ENCODE measurements at regions not wholly inside any gene's neighbourhood (a gene's known extent, or its start where the extent isn't known, plus 50 kb on each side); places are given as distances from the start of the nearest gene placed in this dataset.
A peak's percentile ranks its signal among the peaks of the same experiment; 100 is the strongest.

DNA sequence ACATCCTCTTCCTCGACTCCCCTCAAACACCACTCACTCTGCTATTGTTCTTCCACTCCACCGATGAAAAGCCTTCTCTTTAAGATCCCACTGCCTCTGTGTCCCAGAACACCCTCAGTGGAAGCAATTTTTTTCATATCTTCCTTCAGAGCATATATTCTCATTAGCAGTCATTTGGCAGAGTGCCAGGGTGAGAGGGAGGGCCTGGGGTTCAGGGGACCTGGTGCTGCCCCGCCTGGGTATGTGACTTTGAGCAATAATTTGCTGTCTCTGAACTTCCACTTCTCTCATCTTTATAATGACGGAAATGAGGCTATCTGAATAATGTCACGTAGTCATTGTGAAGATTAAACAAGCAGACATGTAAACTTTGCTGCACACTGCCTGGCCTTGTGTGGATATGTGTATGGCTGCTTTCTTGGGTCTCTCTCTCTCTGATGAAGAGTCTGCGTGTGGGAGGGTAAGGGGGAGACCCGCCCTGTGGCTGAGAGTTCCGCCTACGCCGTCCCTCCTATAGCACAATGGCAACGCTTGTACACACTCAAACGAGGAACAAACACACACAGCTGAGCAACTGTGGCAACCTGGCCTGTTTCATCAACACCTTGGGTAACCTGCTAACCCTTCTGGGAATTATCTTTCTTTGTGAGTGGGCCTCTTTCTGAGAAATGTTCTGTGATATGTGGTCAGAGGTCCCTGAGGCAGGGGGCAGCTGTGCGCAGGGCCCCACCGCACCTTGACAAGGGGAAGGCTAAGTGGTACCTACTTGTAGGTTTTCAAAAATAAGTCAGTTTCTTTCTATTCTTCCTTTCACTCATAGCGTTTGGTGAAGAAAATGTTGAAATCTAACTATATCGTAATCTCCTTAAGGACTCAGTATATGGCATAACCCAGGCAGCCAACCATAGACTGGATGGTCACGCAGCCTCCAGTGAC, 369.8 kb downstream of the SV2B start:
- Mint-ChIP-seq H3K27me3 (peaks cover 2% of the 10 kb centered on the region), H3K27ac (peak overlapping the region; percentile 9), H3K4me3 (no peak overlapping the region)

GRCh38 chr15:91471468-91471867, 371.4 kb downstream of the SV2B start:
- intact Hi-C loops (cut with micrococcal nuclease) = no loop called here
- H3K9me3 Mint-ChIP-seq = no peaks in the 10 kb centered on the region
- H3K4me3 Mint-ChIP-seq = no peak overlapping the region
- H3K4me1 Mint-ChIP-seq (ENCODE audit: low read depth) = peaks cover 29% of the 10 kb centered on the region
- no peaks in the 10 kb centered on the region for H3K36me3 Mint-ChIP-seq (ENCODE audit: low read depth)
- H3K27me3 Mint-ChIP-seq = peaks cover 2% of the 10 kb centered on the region
- H3K27ac Mint-ChIP-seq = no peak overlapping the region

More for the DNA sequence above, 369.8 kb downstream of the SV2B start:
- Mint-ChIP-seq H3K36me3 (ENCODE audit: low read depth) (no peaks in the 10 kb centered on the region), H3K9me3 (no peaks in the 10 kb centered on the region), H3K4me1 (ENCODE audit: low read depth) (peaks cover 29% of the 10 kb centered on the region)
- intact Hi-C loops (cut with micrococcal nuclease) = no loop called here

- no peak overlapping the region for H3K27ac Mint-ChIP-seq
- intact Hi-C loops (cut with micrococcal nuclease) = no loop called here
- H3K27me3 Mint-ChIP-seq = peaks cover 2% of the 10 kb centered on the region
- H3K36me3 Mint-ChIP-seq (ENCODE audit: low read depth) = no peaks in the 10 kb centered on the region
- no peaks in the 10 kb centered on the region for H3K9me3 Mint-ChIP-seq
- peaks cover 29% of the 10 kb centered on the region for H3K4me1 Mint-ChIP-seq (ENCODE audit: low read depth)
- no peak overlapping the region for H3K4me3 Mint-ChIP-seq
Measured at GRCh38 chr15:91472316-91472756, 372.3 kb downstream of the SV2B start.

DNA sequence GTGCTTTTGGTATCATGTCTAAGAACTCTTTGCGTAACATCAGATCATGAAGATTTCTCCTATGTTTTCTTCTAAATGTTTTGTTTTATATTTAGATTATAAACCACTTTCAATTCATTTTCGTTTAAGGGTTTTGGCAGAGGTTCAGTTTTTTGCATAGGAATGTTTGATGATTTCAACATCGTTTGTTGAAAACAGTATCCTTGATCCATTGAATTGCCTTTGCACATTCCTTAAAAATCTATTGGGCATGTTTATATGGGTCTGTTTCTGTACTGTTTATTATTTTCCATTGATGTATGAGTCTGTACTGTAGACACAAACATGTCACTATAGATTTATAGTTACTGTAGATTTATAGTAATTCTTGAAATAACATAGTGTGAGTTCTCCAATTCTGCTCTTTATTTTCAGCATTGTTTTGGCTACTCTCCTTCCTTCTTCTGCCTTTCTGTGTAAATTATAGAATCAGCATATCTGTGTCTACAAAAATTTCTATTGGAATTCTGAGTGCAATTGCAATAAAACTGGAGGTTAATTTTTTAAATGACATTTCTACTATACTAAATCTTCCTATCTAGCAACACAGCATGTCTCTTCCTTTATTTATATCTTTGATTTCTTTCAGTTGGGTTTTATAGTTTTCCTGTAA, 374.0 kb downstream of the SV2B start:
- H3K4me1 Mint-ChIP-seq (ENCODE audit: low read depth) = peaks cover 29% of the 10 kb centered on the region
- intact Hi-C loops (cut with micrococcal nuclease) = no loop called here

DNA sequence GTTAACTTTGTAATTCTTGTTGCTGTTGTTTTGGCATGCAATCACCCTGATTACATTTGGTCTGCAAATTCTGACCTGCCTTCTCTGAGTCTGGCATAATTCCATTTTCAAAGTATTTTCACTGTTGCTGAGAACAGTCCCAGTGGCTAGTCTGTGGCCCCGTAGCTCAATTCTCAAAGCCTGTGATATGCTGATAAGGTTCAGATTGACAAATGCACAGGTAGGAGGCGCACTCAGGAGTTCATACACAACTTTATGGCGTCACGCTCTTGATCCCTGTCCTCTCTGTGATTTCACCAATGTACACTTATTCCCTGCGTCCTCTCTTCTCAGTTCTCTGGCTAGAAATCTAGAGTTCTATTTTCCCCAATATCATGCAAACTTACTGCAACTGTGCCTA, 376.6 kb upstream of the SLCO3A1 start:
- peaks cover 4% of the 10 kb centered on the region for H3K4me1 Mint-ChIP-seq (ENCODE audit: low read depth)
- H3K36me3 Mint-ChIP-seq (ENCODE audit: low read depth) = no peaks in the 10 kb centered on the region
- no peaks in the 10 kb centered on the region for H3K9me3 Mint-ChIP-seq
- H3K4me3 Mint-ChIP-seq = no peak overlapping the region
- H3K27ac Mint-ChIP-seq = no peak overlapping the region
- intact Hi-C loops (cut with micrococcal nuclease) = no loop called here
- H3K27me3 Mint-ChIP-seq = no peaks in the 10 kb centered on the region

More for the DNA sequence above, 374.0 kb downstream of the SV2B start:
- H3K27me3 Mint-ChIP-seq = peaks cover 2% of the 10 kb centered on the region
- no peaks in the 10 kb centered on the region for H3K36me3 Mint-ChIP-seq (ENCODE audit: low read depth)
- H3K9me3 Mint-ChIP-seq = no peaks in the 10 kb centered on the region
- H3K4me3 Mint-ChIP-seq = no peak overlapping the region
- H3K27ac Mint-ChIP-seq = no peak overlapping the region

DNA sequence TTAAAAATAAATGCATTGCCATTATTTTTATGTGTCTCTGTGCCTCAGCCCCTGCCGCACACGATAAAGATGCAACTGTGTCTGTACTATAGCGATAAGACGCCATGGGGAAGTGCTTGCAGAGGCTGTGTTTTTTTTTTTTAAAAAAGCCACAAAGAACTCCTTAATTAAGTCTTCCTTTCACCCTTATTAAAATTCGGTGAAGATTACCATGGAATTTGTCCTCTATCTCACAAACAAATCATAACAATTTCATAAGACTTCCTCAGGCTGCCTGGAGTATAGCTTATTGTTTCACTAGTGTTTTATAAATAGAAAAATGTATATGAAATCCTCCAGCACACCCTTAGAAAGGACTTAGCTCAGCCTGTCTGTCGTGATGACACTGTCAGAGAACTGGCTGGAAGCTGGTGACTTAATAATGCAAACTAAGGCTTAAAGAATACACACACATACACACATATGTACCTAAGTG, 374.8 kb upstream of the SLCO3A1 start:
- Mint-ChIP-seq H3K36me3 (ENCODE audit: low read depth) (no peaks in the 10 kb centered on the region), H3K27ac (no peak overlapping the region), H3K9me3 (no peaks in the 10 kb centered on the region), H3K4me3 (no peak overlapping the region), H3K27me3 (no peaks in the 10 kb centered on the region), H3K4me1 (ENCODE audit: low read depth) (no peaks in the 10 kb centered on the region)
- intact Hi-C loops (cut with micrococcal nuclease) = no loop called here

- Mint-ChIP-seq H3K27ac (no peak overlapping the region), H3K4me1 (ENCODE audit: low read depth) (no peaks in the 10 kb centered on the region), H3K27me3 (no peaks in the 10 kb centered on the region), H3K4me3 (no peak overlapping the region), H3K36me3 (ENCODE audit: low read depth) (no peaks in the 10 kb centered on the region), H3K9me3 (no peaks in the 10 kb centered on the region)
- intact Hi-C loops (cut with micrococcal nuclease) = no loop called here
Measured at GRCh38 chr15:91480426-91480825, 373.1 kb upstream of the SLCO3A1 start.

DNA sequence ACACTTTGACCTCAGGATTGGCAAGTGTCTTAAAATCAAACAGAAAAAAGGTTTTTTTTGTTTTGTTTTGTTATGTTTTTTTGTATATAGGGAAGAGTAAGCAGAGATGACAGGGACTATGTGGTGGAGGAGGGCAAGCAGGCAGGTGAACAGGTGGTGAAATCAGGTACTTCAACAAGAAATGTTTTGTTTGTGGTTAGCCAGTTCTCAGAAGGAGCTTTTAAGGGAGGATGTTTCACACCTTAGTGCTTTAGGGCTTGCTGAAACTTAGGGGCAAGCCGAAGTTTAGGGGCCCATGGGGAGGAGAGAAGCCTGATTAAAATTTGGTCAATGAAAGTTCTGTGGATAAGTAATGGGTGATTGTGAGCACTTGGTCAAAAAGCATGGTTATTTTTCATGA, 370.7 kb upstream of the SLCO3A1 start:
- no peaks in the 10 kb centered on the region for H3K27me3 Mint-ChIP-seq
- no peaks in the 10 kb centered on the region for H3K9me3 Mint-ChIP-seq
- H3K4me3 Mint-ChIP-seq = no peak overlapping the region
- no peaks in the 10 kb centered on the region for H3K36me3 Mint-ChIP-seq (ENCODE audit: low read depth)
- H3K27ac Mint-ChIP-seq = no peak overlapping the region
- intact Hi-C loops (cut with micrococcal nuclease) = no loop called here
- H3K4me1 Mint-ChIP-seq (ENCODE audit: low read depth) = no peaks in the 10 kb centered on the region

DNA sequence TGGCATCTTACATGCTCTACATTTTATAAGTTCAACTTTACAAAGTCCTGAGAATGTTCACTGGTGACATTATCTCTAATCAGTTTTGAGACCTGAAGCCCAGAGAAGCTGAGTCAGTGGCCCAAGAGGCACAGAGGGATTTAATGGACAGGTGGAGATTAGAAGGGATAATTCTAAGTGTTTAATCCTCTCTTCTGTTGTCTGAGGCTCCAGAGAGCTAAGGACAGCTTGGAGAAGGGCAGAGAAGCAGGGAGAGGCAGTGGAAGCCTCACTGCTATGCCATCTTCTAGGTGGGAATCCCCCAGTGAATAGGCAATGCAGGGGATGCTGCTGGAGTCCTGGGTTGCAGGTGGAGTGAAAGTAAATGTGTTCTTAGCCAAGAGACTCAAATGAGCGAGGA, 369.4 kb upstream of the SLCO3A1 start:
- intact Hi-C loops (cut with micrococcal nuclease) = no loop called here
- H3K4me3 Mint-ChIP-seq = no peak overlapping the region

DNA sequence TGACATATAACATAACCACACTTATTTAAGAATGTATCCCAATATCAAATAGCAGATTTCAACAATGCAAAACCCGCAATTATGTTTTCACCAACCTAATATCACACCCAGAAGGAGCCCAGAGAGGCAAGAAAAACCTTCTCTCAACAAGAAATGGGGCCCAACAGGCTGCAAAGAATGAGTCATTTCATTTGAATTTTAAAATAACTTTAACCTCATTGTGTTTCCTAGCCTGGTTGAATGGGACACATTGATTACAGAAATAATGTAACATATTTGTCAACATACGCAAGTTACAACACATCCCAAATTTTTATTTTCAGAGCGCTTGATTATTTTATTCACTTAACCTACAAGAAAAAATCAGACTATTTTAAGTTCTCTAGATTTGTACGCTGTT, 365.1 kb upstream of the SLCO3A1 start:
- H3K27ac Mint-ChIP-seq = no peak overlapping the region
- intact Hi-C loops (cut with micrococcal nuclease) = no loop called here
- no peak overlapping the region for H3K4me3 Mint-ChIP-seq
- H3K9me3 Mint-ChIP-seq = peaks cover 15% of the 10 kb centered on the region
- H3K36me3 Mint-ChIP-seq (ENCODE audit: low read depth) = no peaks in the 10 kb centered on the region
- no peaks in the 10 kb centered on the region for H3K4me1 Mint-ChIP-seq (ENCODE audit: low read depth)
- H3K27me3 Mint-ChIP-seq = no peaks in the 10 kb centered on the region

More for the DNA sequence above, 369.4 kb upstream of the SLCO3A1 start:
- Mint-ChIP-seq H3K36me3 (ENCODE audit: low read depth) (no peaks in the 10 kb centered on the region), H3K27me3 (no peaks in the 10 kb centered on the region), H3K4me1 (ENCODE audit: low read depth) (no peaks in the 10 kb centered on the region), H3K9me3 (no peaks in the 10 kb centered on the region), H3K27ac (no peak overlapping the region)

- no peaks in the 10 kb centered on the region for H3K4me1 Mint-ChIP-seq (ENCODE audit: low read depth)
- no peaks in the 10 kb centered on the region for H3K27me3 Mint-ChIP-seq
- no peaks in the 10 kb centered on the region for H3K36me3 Mint-ChIP-seq (ENCODE audit: low read depth)
- peaks cover 15% of the 10 kb centered on the region for H3K9me3 Mint-ChIP-seq
- H3K27ac Mint-ChIP-seq = no peak overlapping the region
- H3K4me3 Mint-ChIP-seq = no peak overlapping the region
- intact Hi-C loops (cut with micrococcal nuclease) = no loop called here
Measured at GRCh38 chr15:91490211-91490610, 363.3 kb upstream of the SLCO3A1 start.

GRCh38 chr15:91491101-91491950, 362.2 kb upstream of the SLCO3A1 start:
- peaks cover 15% of the 10 kb centered on the region for H3K9me3 Mint-ChIP-seq
- intact Hi-C loops (cut with micrococcal nuclease) = no loop called here
- no peaks in the 10 kb centered on the region for H3K27me3 Mint-ChIP-seq
- no peaks in the 10 kb centered on the region for H3K4me1 Mint-ChIP-seq (ENCODE audit: low read depth)
- no peak overlapping the region for H3K4me3 Mint-ChIP-seq
- H3K27ac Mint-ChIP-seq = no peak overlapping the region
- H3K36me3 Mint-ChIP-seq (ENCODE audit: low read depth) = no peaks in the 10 kb centered on the region

GRCh38 chr15:91496754-91497691, 356.5 kb upstream of the SLCO3A1 start:
- intact Hi-C loops (cut with micrococcal nuclease) = no loop called here
- H3K4me1 Mint-ChIP-seq (ENCODE audit: low read depth) = no peaks in the 10 kb centered on the region
- H3K27me3 Mint-ChIP-seq = peaks cover 1% of the 10 kb centered on the region
- H3K4me3 Mint-ChIP-seq = no peak overlapping the region
- H3K9me3 Mint-ChIP-seq = peaks cover 7% of the 10 kb centered on the region
- H3K36me3 Mint-ChIP-seq (ENCODE audit: low read depth) = no peaks in the 10 kb centered on the region
- H3K27ac Mint-ChIP-seq = no peak overlapping the region

Measured in dendritic cell treated with granulocyte-macrophage colony-stimulating factor and Interleukin-4, amounts not matched to agents 40 ng/mL and 50 ng/mL, for 4 days (primary cell).